ENCODE measurements at regions not wholly inside any gene's neighbourhood (a gene's known extent, or its start where the extent isn't known, plus 50 kb on each side); places are given as distances from the start of the nearest gene placed in this dataset.

GRCh38 chr7:135799881-135800280, 51.3 kb upstream of the FAM180A start:
- dilution Hi-C loops (cut with MboI; ENCODE audit: extremely low pct_ligation_motif_present, low sequenced_read_pairs) = no loop called here
- Histone ChIP-seq H3K79me2 (ENCODE audit: control insufficient read depth, insufficient read depth, low read length) (no peaks in the 10 kb centered on the region), H4K20me1 (replicated peaks; ENCODE audit: control insufficient read depth, extremely low read depth, insufficient read depth, low read length) (no peaks in the 10 kb centered on the region), H3K4me3 (replicated peaks in 1 of 3; ENCODE audit: insufficient read depth in 1 of 3, low read depth in 1 of 3, low read length in 3 of 3) (no peak overlapping the region), H3K9ac (replicated peaks; ENCODE audit: extremely low read depth, insufficient read depth, low read length) (no peak overlapping the region), H3K4me1 (ENCODE audit: control insufficient read depth, extremely low read depth, insufficient read depth, low read length) (no peaks in the 10 kb centered on the region), H3K9me3 (replicated peaks; ENCODE audit: control insufficient read depth, insufficient read depth, low read length) (no peaks in the 10 kb centered on the region), H3K9me1 (replicated peaks; ENCODE audit: control insufficient read depth, extremely low read depth, insufficient read depth, low read length) (no peaks in the 10 kb centered on the region), H3K36me3 (ENCODE audit: control insufficient read depth in 2 of 2, extremely low read depth in 1 of 2, insufficient read depth in 2 of 2, low read length in 2 of 2) (no peaks in the 10 kb centered on the region), H2AFZ (ENCODE audit: low read depth, low read length) (no peak overlapping the region), H3K27ac (ENCODE audit: insufficient read depth, low read depth, low read length) (no peak overlapping the region), H3K4me2 (ENCODE audit: insufficient read depth, low read length) (no peak overlapping the region), H3K27me3 (ENCODE audit: control insufficient read depth in 2 of 2, insufficient read depth in 2 of 2, low read length in 2 of 2) (peaks cover 0 to 3% of the 10 kb centered on the region in 2 experiments)
- TF ChIP-seq EZH2 (IDR thresholded peaks at IDR 0.05; ENCODE audit: borderline replicate concordance, low read depth, low read length, severe bottlenecking) (no peak), MAX (IDR thresholded peaks at IDR 0.05; ENCODE audit: insufficient read depth, insufficient read length) (no peak), MYC (IDR thresholded peaks at IDR 0.05; ENCODE audit: low read depth, low read length) (no peak), JUN (IDR thresholded peaks at IDR 0.05; ENCODE audit: borderline replicate concordance, insufficient read depth, insufficient read length, low read depth) (no peak), POLR2A (IDR thresholded peaks at IDR 0.05; ENCODE audit: low read depth, low read length) (no peak), GATA2 (IDR thresholded peaks at IDR 0.05; ENCODE audit: insufficient read depth, insufficient read length, low read depth, low read length) (no peak), CTCF (IDR thresholded peaks at IDR 0.05; ENCODE audit: extremely low read depth in 1 of 2, insufficient read depth in 1 of 2, low read depth in 1 of 2, low read length in 2 of 2) (no peak), POLR2AphosphoS5 (IDR thresholded peaks at IDR 0.05; ENCODE audit: insufficient read depth, low read depth, low read length) (no peak)
- DNase-seq (ENCODE audit: low read depth, low spot score) = no peak
- CTCF ChIA-PET = interaction anchor here (1.2 to 7.1 kb wide), 3 partner anchors 127 to 209 kb away, joined by 3 to 76 read pairs (median 53); no protein-coding TSS in a partner anchor
- POLR2A ChIA-PET = no interaction called here
- BruUV-seq (replicated peaks) = no TSS peak
- intact Hi-C loops (cut with micrococcal nuclease) = loop anchor here (2.0 to 5.0 kb wide), 5 partner anchors 88 to 1792 kb away; no protein-coding TSS in a partner anchor
- FAIRE-seq = no peak
